Panc1 (cell line): ENCODE measurements at regions not wholly inside any gene's neighbourhood (a gene's known extent, or its start where the extent isn't known, plus 50 kb on each side); places are given as distances from the start of the nearest gene placed in this dataset.

ENCODE experiments used
- ATAC-seq: fragments of 200-7000 bp; cut with Tn5 transposase; 2 replicates; pipeline ENCODE4 v1.9.1; 2020; ENCODE audit warnings: mild to moderate bottlenecking, moderate library complexity
- BruUV-seq: library from RNA; stranded (reverse); fragments of 400-500 nt; replicated peaks from 2 replicates; lab custom pipeline; 2021; lab: Mats Ljungman, UMichigan
- CTCF ChIA-PET: fragments of 300-600 bp; sonication (Branson Sonifier 250); formaldehyde crosslinking; loops from one replicate; lab custom pipeline; 2022; ENCODE audit warnings: antibody characterized with exemption; lab: Charles Lee
- POLR2A ChIA-PET: fragments of 300-600 bp; sonication (Branson Sonifier 250); formaldehyde crosslinking; loops from one replicate; lab custom pipeline; 2022; ENCODE audit warnings: antibody characterized with exemption; lab: Charles Lee
- DNase-seq: peaks from one replicate; pipeline ENCODE4 v3.0.0-alpha.2; 2010; ENCODE audit warnings: low read depth, low spot score
- H3K27ac ChIP-seq: 2 replicates; pipeline ENCODE4 v1.5.1; 2011; ENCODE audit warnings: mild to moderate bottlenecking, low read length, inconsistent platforms
- H3K27me3 ChIP-seq: fragments of 200-500 bp; sonication (Bioruptor generic); 2 replicates; pipeline ENCODE4 v1.6.0; 2014; ENCODE audit warnings: low read length, inconsistent platforms; ENCODE audit not compliant: control insufficient read depth, insufficient read depth
- H3K36me3 ChIP-seq: fragments of 200-500 bp; sonication (Bioruptor generic); 2 replicates; pipeline ENCODE4 v1.5.1; 2014; ENCODE audit warnings: inconsistent platforms, mild to moderate bottlenecking, low read length, moderate library complexity; ENCODE audit not compliant: control insufficient read depth, insufficient read depth
- H3K4me1 ChIP-seq: 2 replicates; pipeline ENCODE4 v1.5.1; 2011; ENCODE audit warnings: inconsistent platforms, mild to moderate bottlenecking, low read length, moderate library complexity; ENCODE audit not compliant: control insufficient read depth, insufficient read depth
- H3K4me3 ChIP-seq, 2 experiments: 2 replicates each; pipeline ENCODE4 v1.5.1; 2011 to 2012; ENCODE audit warnings: low read depth in 2 of 2, low read length in 2 of 2, mild to moderate bottlenecking in 2 of 2, inconsistent platforms in 1 of 2, moderate library complexity in 1 of 2
- H3K9me3 ChIP-seq: fragments of 200-500 bp; sonication (Bioruptor generic); 2 replicates; pipeline ENCODE4 v1.5.1; 2014; ENCODE audit warnings: low read depth, mild to moderate bottlenecking, inconsistent platforms, low read length, moderate library complexity; ENCODE audit not compliant: control insufficient read depth, insufficient read depth
- CTCF ChIP-seq: fragments of 450-650 bp; IDR thresholded peaks from 2 replicates; pipeline ENCODE4 v1.5.1; 2017; ENCODE audit warnings: mild to moderate bottlenecking
- POLR2AphosphoS5 ChIP-seq: IDR thresholded peaks from 2 replicates; pipeline ENCODE4 v1.6.1; 2012; ENCODE audit warnings: mild to moderate bottlenecking, low read depth, low read length, moderate library complexity
- REST ChIP-seq, 2 experiments: IDR thresholded peaks; 2 replicates each; pipeline ENCODE4 v1.6.1; 2011 to 2012; ENCODE audit warnings: low read depth in 2 of 2, control low read depth in 1 of 2, low read length in 1 of 2, mild to moderate bottlenecking in 1 of 2, moderate library complexity in 1 of 2; ENCODE audit not compliant: insufficient read depth in 1 of 2
- SIN3A ChIP-seq: IDR thresholded peaks from 2 replicates; pipeline ENCODE4 v1.6.1; 2012; ENCODE audit warnings: low read depth, mild to moderate bottlenecking, low read length, moderate library complexity, borderline replicate concordance; ENCODE audit not compliant: insufficient read depth
- TCF7L2 ChIP-seq: IDR thresholded peaks from 2 replicates; pipeline ENCODE4 v1.6.1; 2011; ENCODE audit warnings: mild to moderate bottlenecking, low read depth, low read length, inconsistent platforms
- in situ Hi-C: cut with HindIII; loops from 2 replicates; pipeline ENCODE4 v1.10.0; 2016; ENCODE audit warnings: low sequenced_read_pairs, low pct_unique_long_range_greater_than_20kb
- intact Hi-C: fragments of 100-400 bp; cut with micrococcal nuclease; formaldehyde crosslinking; loops from one replicate; pipeline ENCODE4 v1.10.0; 2022; ENCODE audit not compliant: unreplicated experiment

GRCh38 chr10:93218386-93218785 is 144.7 kb downstream of the CYP26A1 start:
- ATAC-seq (no peak), DNase-seq (no peak)
- H3K36me3 ChIP-seq = no peaks in the 10 kb centered on the region
- in situ Hi-C loops (no loop called here), intact Hi-C loops (no loop called here)
- H3K27ac ChIP-seq = no peak overlapping the region
- ChIA-PET CTCF (no interaction called here), POLR2A (no interaction called here)
- no peaks in the 10 kb centered on the region; the same call in 1 of the 2 replicates for H3K27me3 ChIP-seq
- H3K9me3 ChIP-seq = no peaks in the 10 kb centered on the region
- H3K4me1 ChIP-seq = no peaks in the 10 kb centered on the region
- no TSS peak for BruUV-seq
- no peak for TF ChIP-seq TCF7L2
- TF ChIP-seq REST (IDR thresholded peaks at IDR 0.05; ENCODE audit: insufficient read depth in 1 of 2, low read depth in 2 of 2, low read length in 1 of 2) = no peak
- TF ChIP-seq POLR2AphosphoS5 = no peak
- TF ChIP-seq CTCF = no peak
- TF ChIP-seq SIN3A = no peak
- no peak overlapping the region for H3K4me3 ChIP-seq

GRCh38 chr10:93219347-93219746 is 145.7 kb downstream of the CYP26A1 start:
- intact Hi-C loops = no loop called here
- no peaks in the 10 kb centered on the region for H3K9me3 ChIP-seq
- no peak overlapping the region for H3K27ac ChIP-seq
- DNase-seq (no peak), ATAC-seq (no peak)
- in situ Hi-C loops = no loop called here
- BruUV-seq = no TSS peak
- no peaks in the 10 kb centered on the region for H3K4me1 ChIP-seq
- POLR2A ChIA-PET = no interaction called here
- H3K27me3 ChIP-seq = no peaks in the 10 kb centered on the region; the same call in 1 of the 2 replicates
- CTCF ChIA-PET = no interaction called here
- TF ChIP-seq REST (IDR thresholded peaks at IDR 0.05; ENCODE audit: insufficient read depth in 1 of 2, low read depth in 2 of 2, low read length in 1 of 2) (no peak), SIN3A (no peak), CTCF (no peak), TCF7L2 (no peak), POLR2AphosphoS5 (no peak)
- no peaks in the 10 kb centered on the region for H3K36me3 ChIP-seq
- no peak overlapping the region for H3K4me3 ChIP-seq
